AG04449 (cell line): ENCODE measurements at regions not wholly inside any gene's neighbourhood (a gene's known extent, or its start where the extent isn't known, plus 50 kb on each side); places are given as distances from the start of the nearest gene placed in this dataset.
A peak's percentile ranks its signal among the peaks of the same experiment; 100 is the strongest.

ENCODE experiments used
- CTCF ChIA-PET: fragments of 350-600 bp; formaldehyde crosslinking; extraction: SDS; loops from one replicate; lab custom pipeline; 2021; ENCODE audit warnings: antibody characterized with exemption; lab: Yijun Ruan, JAX
- POLR2A ChIA-PET: fragments of 400-600, 350-600 bp; formaldehyde crosslinking; extraction: SDS; loops from one replicate; lab custom pipeline; 2020; ENCODE audit warnings: antibody characterized with exemption, inconsistent platforms; lab: Yijun Ruan, JAX
- DNase-seq: peaks from one replicate; pipeline ENCODE4 v3.0.0-alpha.2; 2010; ENCODE audit warnings: low read depth, low spot score
- H3K4me3 ChIP-seq: 2 replicates; pipeline ENCODE4 v1.5.1; 2011; ENCODE audit warnings: low read depth, mild to moderate bottlenecking, control low read depth, low read length
- CTCF ChIP-seq: IDR thresholded peaks from one replicate; pipeline ENCODE4 v1.5.1; 2011; ENCODE audit warnings: mild to moderate bottlenecking, moderate library complexity, low read length, control low read depth, inconsistent platforms; ENCODE audit not compliant: insufficient read depth; ENCODE audit errors: missing control alignments

GRCh38 chr11:44450295-44450932, 115.0 kb upstream of the CD82 start:
- ChIA-PET CTCF (no interaction called here), POLR2A (no interaction called here)
- H3K4me3 ChIP-seq, result no peak overlapping the region
- no peak for DNase-seq
- TF ChIP-seq CTCF, result no peak

DNA sequence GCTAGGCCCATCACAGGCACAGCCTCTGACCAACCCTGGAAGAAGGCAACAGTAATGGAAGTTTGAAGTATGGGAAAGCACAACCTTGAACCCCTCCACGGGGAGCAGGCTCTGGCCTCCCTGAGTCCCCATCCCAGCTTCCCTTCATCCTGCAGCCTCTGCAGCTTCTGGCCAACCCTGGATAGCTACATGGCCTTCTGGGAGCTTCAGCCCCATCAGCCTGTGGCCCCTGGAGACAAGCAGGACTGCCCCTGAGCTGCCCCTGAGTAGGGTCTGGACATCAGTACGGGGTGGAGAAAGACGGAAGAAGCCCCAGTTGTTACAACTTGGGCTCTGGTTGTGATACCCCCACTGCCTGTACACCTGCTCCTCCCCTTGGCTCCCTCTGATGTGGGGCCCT, 113.8 kb upstream of the CD82 start:
- TF ChIP-seq CTCF, result no peak
- ChIA-PET POLR2A (no interaction called here), CTCF (no interaction called here)
- no peak overlapping the region for H3K4me3 ChIP-seq
- no peak for DNase-seq

GRCh38 chr11:44452827-44453572, 112.5 kb upstream of the CD82 start:
- no peak for DNase-seq
- CTCF ChIA-PET, result no interaction called here
- no peak for TF ChIP-seq CTCF
- no peak overlapping the region for H3K4me3 ChIP-seq
- POLR2A ChIA-PET, result no interaction called here

DNA sequence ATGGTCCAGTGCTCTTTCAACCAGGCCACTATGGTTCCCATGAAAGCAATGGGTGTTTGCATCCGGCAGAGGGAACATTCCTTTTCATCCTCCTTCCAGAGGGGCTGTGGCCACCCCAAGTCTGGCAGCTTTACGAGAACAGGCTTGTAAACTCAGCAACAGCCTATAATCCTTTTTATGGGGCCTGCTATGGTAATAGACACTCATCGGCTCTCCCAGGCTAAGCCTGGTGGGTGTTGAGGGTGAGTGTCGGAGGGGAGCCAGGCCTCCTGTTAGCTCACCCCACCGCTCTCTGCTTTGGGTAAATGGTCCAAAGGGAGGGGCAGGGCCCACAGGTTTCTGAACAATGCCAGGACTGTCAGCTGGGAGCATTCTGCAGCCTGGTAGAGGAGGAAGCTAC, 111.6 kb upstream of the CD82 start:
- no peak for DNase-seq
- CTCF ChIA-PET, result no interaction called here
- no peak for TF ChIP-seq CTCF
- no peak overlapping the region for H3K4me3 ChIP-seq
- POLR2A ChIA-PET, result no interaction called here

DNA sequence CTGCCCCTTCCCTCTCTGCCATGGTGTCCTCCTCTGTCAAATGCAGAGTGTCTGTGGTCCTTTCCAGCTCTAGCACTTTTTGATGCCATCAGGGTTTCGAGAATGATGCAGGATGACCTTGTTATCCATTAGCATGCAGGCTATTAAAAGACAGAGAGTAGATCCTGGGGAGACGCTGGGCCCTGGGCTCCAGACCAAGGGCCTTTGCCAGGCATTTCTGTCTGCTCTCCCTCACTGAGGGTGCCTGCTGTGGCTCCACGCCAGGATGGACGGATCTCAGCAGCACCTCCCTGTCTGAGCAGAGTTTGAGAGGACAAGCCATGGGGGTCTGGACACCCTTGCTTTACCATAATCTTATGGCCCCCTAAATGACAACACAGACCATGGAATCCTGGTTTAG, 110.8 kb upstream of the CD82 start:
- no peak for DNase-seq
- ChIA-PET POLR2A (no interaction called here), CTCF (no interaction called here)
- TF ChIP-seq CTCF, result no peak
- H3K4me3 ChIP-seq, result no peak overlapping the region

GRCh38 chr11:44456544-44457300, 108.7 kb upstream of the CD82 start:
- CTCF ChIA-PET, result no interaction called here
- H3K4me3 ChIP-seq, result no peak overlapping the region
- no peak for DNase-seq
- POLR2A ChIA-PET, result no interaction called here
- TF ChIP-seq CTCF, result peak; percentile 45
